CD14-positive monocyte (primary cell): ENCODE measurements at regions not wholly inside any gene's neighbourhood (a gene's known extent, or its start where the extent isn't known, plus 50 kb on each side); places are given as distances from the start of the nearest gene placed in this dataset.

ENCODE experiments used
- DNase-seq, 3 donors: peaks; one replicate each; pipeline ENCODE4 v3.0.0-alpha.2; 2011 to 2022
- H2AFZ ChIP-seq: 2 replicates; pipeline ENCODE4 v1.6.0; 2012; ENCODE audit warnings: mild to moderate bottlenecking, low read depth, low read length, inconsistent platforms; ENCODE audit not compliant: insufficient read depth, poor library complexity, severe bottlenecking
- H3K27ac ChIP-seq, 2 donors: 1 replicate in 1 of 2; 2 replicates in 1 of 2; pipeline ENCODE4 v1.5.1; 2012 to 2013; ENCODE audit warnings: low read length in 2 of 2, control low read depth in 1 of 2, inconsistent platforms in 1 of 2, low read depth in 1 of 2, mild to moderate bottlenecking in 1 of 2
- H3K27me3 ChIP-seq, 2 donors: one replicate each; pipeline versions ENCODE4 v1.6.0 to v1.6.1; 2011 to 2013; ENCODE audit warnings: low read length in 2 of 2; ENCODE audit not compliant: control insufficient read depth in 2 of 2, insufficient read depth in 2 of 2
- H3K36me3 ChIP-seq, 2 donors: replicated peaks in 1 of 2; 1 replicate in 1 of 2; 2 replicates in 1 of 2; pipeline versions ENCODE4 v1.5.1 to v1.6.1; 2012 to 2013; ENCODE audit warnings: low read length in 2 of 2, control low read depth in 1 of 2, inconsistent platforms in 1 of 2, mild to moderate bottlenecking in 1 of 2; ENCODE audit not compliant: insufficient read depth in 2 of 2, control insufficient read depth in 1 of 2
- H3K4me1 ChIP-seq, 2 donors: 1 replicate in 1 of 2; 2 replicates in 1 of 2; pipeline versions ENCODE4 v1.5.1 to v1.6.1; 2012 to 2013; ENCODE audit warnings: low read length in 2 of 2, control low read depth in 1 of 2, inconsistent platforms in 1 of 2, mild to moderate bottlenecking in 1 of 2, moderate library complexity in 1 of 2; ENCODE audit not compliant: insufficient read depth in 2 of 2, control insufficient read depth in 1 of 2
- H3K4me2 ChIP-seq: replicated peaks from 2 replicates; pipeline ENCODE3; 2012; ENCODE audit warnings: low read length, moderate library complexity, mild to moderate bottlenecking; ENCODE audit not compliant: poor library complexity, severe bottlenecking; ENCODE audit errors: extremely low read depth
- H3K4me3 ChIP-seq, 3 experiments: fragments of 200-600 bp in 1 of 3; sonication (generic) in 1 of 3; replicated peaks in 1 of 3; 1 replicate in 2 of 3; 2 replicates in 1 of 3; pipeline ENCODE4 v1.5.1; 2011 to 2013; ENCODE audit warnings: low read length in 3 of 3, mild to moderate bottlenecking in 3 of 3, control low read depth in 2 of 3, low read depth in 2 of 3, inconsistent platforms in 1 of 3, moderate library complexity in 1 of 3
- H3K79me2 ChIP-seq: 2 replicates; pipeline ENCODE4 v1.6.0; 2012; ENCODE audit warnings: mild to moderate bottlenecking, control low read depth, inconsistent platforms, low read length, moderate library complexity; ENCODE audit not compliant: insufficient read depth
- H3K9ac ChIP-seq: 2 replicates; pipeline ENCODE4 v1.6.0; 2017; ENCODE audit warnings: low read length, mild to moderate bottlenecking; ENCODE audit not compliant: insufficient read depth, poor library complexity, severe bottlenecking
- H3K9me3 ChIP-seq, 2 donors: replicated peaks in 1 of 2; 1 replicate in 1 of 2; 2 replicates in 1 of 2; pipeline versions ENCODE4 v1.5.1 to v1.6.1; 2012 to 2013; ENCODE audit warnings: low read length in 2 of 2, control low read depth in 1 of 2; ENCODE audit not compliant: control insufficient read depth in 1 of 2, insufficient read depth in 1 of 2
- H4K20me1 ChIP-seq: 2 replicates; pipeline ENCODE4 v1.6.0; 2012; ENCODE audit warnings: mild to moderate bottlenecking, low read length, control low read depth, moderate library complexity; ENCODE audit not compliant: insufficient read depth
- H3K27ac Mint-ChIP-seq, 7 donors: one replicate each; pipeline ENCODE4 v1.8.0; 2020; ENCODE audit warnings: mild to moderate bottlenecking in 7 of 7, mixed read lengths in 7 of 7, moderate library complexity in 6 of 7, inconsistent platforms in 2 of 7
- H3K27me3 Mint-ChIP-seq, 3 donors: one replicate each; pipeline ENCODE4 v1.8.0; 2021 to 2022; ENCODE audit warnings: low read depth in 3 of 3, mild to moderate bottlenecking in 3 of 3, mixed read lengths in 3 of 3, moderate library complexity in 3 of 3, inconsistent platforms in 1 of 3
- H3K36me3 Mint-ChIP-seq, 2 donors: one replicate each; pipeline ENCODE4 v1.8.0; 2020; ENCODE audit warnings: mixed read lengths in 2 of 2, inconsistent platforms in 1 of 2, mild to moderate bottlenecking in 1 of 2
- H3K4me1 Mint-ChIP-seq: one replicate; pipeline ENCODE4 v1.8.0; 2020; ENCODE audit warnings: mild to moderate bottlenecking, mixed read lengths
- H3K4me3 Mint-ChIP-seq, 2 donors: one replicate each; pipeline ENCODE4 v1.8.0; 2020; ENCODE audit warnings: mild to moderate bottlenecking in 2 of 2, mixed read lengths in 2 of 2, moderate library complexity in 1 of 2
- H3K9me3 Mint-ChIP-seq, 7 donors: one replicate each; pipeline ENCODE4 v1.8.0; 2020 to 2022; ENCODE audit warnings: mixed read lengths in 7 of 7, mild to moderate bottlenecking in 6 of 7, moderate library complexity in 6 of 7, inconsistent platforms in 2 of 7
- WGBS: methylation state at CpG from one replicate; pipeline ENCODE4 v1.1.5; 2013; ENCODE audit warnings: missing lambda C conversion rate; ENCODE audit not compliant: insufficient coverage; 5-methylcytosine and 5-hydroxymethylcytosine counted together
- intact Hi-C, 2 donors: fragments of 100-400 bp; cut with micrococcal nuclease; formaldehyde crosslinking; loops; one replicate each; pipeline versions ENCODE4 v1.15.0 to v1.15.1; 2023
- TF ChIP-seq, protein P1 (sequence below): fragments of 200-600 bp; IDR thresholded peaks from one replicate; pipeline ENCODE4 v1.8.0; 2022; ENCODE audit warnings: antibody characterized with exemption, mild to moderate bottlenecking

DNA sequence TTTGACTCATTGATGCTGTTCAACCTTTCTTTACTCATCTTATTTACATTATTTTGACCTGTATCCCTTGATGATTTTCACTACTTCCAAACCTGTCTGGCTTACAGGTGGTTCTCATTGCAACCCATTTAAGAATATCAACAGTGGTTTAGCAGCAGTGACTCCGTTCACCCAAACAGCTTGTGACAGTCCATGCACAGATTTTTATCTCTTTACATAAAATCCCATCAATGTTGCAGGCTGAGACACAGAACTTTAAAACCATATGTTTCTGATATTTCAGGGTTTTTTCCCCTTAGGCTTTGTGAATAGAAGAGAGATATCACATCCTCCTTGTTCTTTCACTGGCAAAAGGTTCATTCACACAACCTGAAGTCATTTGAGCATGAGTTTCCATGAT is 149.1 kb upstream of the CDIN1 start:
- H3K9ac ChIP-seq: no peak overlapping the region
- H3K36me3 Mint-ChIP-seq: no peaks in the 10 kb centered on the region
- no peak overlapping the region for H3K4me2 ChIP-seq
- peaks cover 0 to 5% of the 10 kb centered on the region in 2 donors for H3K9me3 ChIP-seq
- H3K9me3 Mint-ChIP-seq: peaks cover 0 to 4% (median 1%) of the 10 kb centered on the region in 7 donors
- no CpG with 5 or more reads among the region's 1 CpG for WGBS
- H3K36me3 ChIP-seq: no peaks in the 10 kb centered on the region
- no peak overlapping the region for H3K27ac Mint-ChIP-seq
- TF ChIP-seq, protein P1, sequence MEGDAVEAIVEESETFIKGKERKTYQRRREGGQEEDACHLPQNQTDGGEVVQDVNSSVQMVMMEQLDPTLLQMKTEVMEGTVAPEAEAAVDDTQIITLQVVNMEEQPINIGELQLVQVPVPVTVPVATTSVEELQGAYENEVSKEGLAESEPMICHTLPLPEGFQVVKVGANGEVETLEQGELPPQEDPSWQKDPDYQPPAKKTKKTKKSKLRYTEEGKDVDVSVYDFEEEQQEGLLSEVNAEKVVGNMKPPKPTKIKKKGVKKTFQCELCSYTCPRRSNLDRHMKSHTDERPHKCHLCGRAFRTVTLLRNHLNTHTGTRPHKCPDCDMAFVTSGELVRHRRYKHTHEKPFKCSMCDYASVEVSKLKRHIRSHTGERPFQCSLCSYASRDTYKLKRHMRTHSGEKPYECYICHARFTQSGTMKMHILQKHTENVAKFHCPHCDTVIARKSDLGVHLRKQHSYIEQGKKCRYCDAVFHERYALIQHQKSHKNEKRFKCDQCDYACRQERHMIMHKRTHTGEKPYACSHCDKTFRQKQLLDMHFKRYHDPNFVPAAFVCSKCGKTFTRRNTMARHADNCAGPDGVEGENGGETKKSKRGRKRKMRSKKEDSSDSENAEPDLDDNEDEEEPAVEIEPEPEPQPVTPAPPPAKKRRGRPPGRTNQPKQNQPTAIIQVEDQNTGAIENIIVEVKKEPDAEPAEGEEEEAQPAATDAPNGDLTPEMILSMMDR: no peak
- no peak overlapping the region for H3K4me3 Mint-ChIP-seq
- no peak for DNase-seq
- intact Hi-C loops: no loop called here
- no peaks in the 10 kb centered on the region for H3K4me1 ChIP-seq
- H3K79me2 ChIP-seq: no peaks in the 10 kb centered on the region
- no peak overlapping the region for H2AFZ ChIP-seq
- H3K4me3 ChIP-seq: no peak overlapping the region
- no peaks in the 10 kb centered on the region for H3K4me1 Mint-ChIP-seq
- H3K27me3 ChIP-seq: no peaks in the 10 kb centered on the region
- no peaks in the 10 kb centered on the region for H4K20me1 ChIP-seq
- no peaks in the 10 kb centered on the region for H3K27me3 Mint-ChIP-seq
- H3K27ac ChIP-seq: no peak overlapping the region

DNA sequence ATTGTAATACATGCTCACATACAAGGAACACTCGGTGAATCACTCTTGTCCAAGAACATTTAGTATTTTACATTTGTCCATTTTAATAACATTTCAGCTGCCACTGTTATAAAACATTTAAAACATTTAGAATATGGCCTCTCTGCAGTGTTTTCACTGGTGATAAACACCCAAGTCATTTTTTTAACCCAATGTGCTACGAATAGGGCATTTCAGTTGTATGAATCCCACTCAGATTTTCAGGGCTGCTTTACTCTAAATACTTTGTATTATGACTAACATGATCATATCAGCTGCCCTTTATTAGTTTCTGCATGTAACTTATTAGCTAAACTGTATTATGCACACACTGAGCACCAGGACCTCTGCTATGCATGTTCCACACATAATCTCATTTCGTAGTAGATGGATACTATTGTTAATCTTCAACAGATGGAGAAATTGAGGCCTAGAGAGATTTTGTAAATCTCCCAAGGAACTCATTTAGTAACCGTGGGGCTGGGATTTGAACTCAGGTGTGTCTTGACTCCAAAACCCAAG is 148.6 kb upstream of the CDIN1 start:
- no peaks in the 10 kb centered on the region for H3K36me3 ChIP-seq
- no peak overlapping the region for H3K4me3 Mint-ChIP-seq
- H3K27me3 ChIP-seq: no peaks in the 10 kb centered on the region
- no peak overlapping the region for H3K27ac Mint-ChIP-seq
- H3K4me3 ChIP-seq: no peak overlapping the region
- no peaks in the 10 kb centered on the region for H4K20me1 ChIP-seq
- peaks cover 0 to 5% of the 10 kb centered on the region in 2 donors for H3K9me3 ChIP-seq
- no peaks in the 10 kb centered on the region for H3K79me2 ChIP-seq
- intact Hi-C loops: no loop called here
- H3K9me3 Mint-ChIP-seq: peaks cover 0 to 4% (median 1%) of the 10 kb centered on the region in 7 donors
- H3K27me3 Mint-ChIP-seq: no peaks in the 10 kb centered on the region
- H2AFZ ChIP-seq: no peak overlapping the region
- H3K4me2 ChIP-seq: no peak overlapping the region
- H3K4me1 Mint-ChIP-seq: no peaks in the 10 kb centered on the region
- no peak overlapping the region for H3K9ac ChIP-seq
- H3K4me1 ChIP-seq: no peaks in the 10 kb centered on the region
- no peaks in the 10 kb centered on the region for H3K36me3 Mint-ChIP-seq
- DNase-seq: no peak
- 88% methylated on average over 1 of the region's 4 CpGs for WGBS
- H3K27ac ChIP-seq: no peak overlapping the region
- TF ChIP-seq, protein P1: no peak
